HG03108 (cell line): ENCODE measurements at regions not wholly inside any gene's neighbourhood (a gene's known extent, or its start where the extent isn't known, plus 50 kb on each side); places are given as distances from the start of the nearest gene placed in this dataset.
"Not testable (repeated sequence)": the region's sequence is repeated elsewhere in the genome, so short reads cannot be mapped to it uniquely, and the experiment has no call there.

ENCODE experiments used
- ATAC-seq: cut with Tn5 transposase; IDR thresholded peaks from one replicate; pipeline ENCODE4 v1.9.1; 2021; ENCODE audit warnings: moderate library complexity; ENCODE audit not compliant: unreplicated experiment

DNA sequence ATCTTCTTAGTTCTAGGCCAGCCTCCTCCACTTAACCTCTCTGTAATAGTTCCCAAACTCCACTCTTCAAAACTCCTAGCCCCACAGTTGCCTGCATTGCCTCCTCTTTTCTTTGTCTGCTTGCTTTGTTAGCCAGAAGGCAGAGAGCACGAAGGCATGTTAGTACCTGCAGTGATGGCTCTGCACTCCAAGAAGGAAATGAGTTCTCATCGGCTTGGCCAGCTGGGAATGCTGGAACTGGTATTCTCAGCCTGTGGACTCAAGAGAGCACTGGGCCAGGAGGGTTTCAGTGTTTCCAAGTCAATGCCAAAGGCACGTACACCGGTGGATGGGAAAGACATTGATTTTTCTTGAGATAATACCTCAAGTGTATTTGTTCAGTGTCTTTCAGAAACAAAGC is 66.3 kb upstream of the HABP2 start:
- no peak for ATAC-seq

DNA sequence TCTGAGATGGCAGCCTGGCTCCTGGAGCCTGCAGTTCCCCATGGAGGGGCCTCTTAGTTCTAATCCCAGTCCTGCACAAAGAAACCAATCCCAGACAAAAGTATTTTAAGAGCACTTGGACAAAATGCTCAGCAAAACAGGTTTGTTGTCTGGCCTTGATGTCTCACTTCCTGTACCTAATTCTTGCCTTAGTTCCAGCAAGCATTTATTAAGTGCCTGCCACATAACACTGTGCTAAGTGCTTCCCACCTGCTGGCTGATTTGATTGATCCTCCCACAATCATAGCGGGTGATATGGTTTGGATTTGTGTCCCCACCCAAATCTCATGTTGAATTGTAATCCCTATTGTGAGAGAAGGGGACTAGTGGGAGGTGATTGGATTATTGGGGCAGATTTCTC is 65.7 kb upstream of the HABP2 start:
- ATAC-seq = no peak

DNA sequence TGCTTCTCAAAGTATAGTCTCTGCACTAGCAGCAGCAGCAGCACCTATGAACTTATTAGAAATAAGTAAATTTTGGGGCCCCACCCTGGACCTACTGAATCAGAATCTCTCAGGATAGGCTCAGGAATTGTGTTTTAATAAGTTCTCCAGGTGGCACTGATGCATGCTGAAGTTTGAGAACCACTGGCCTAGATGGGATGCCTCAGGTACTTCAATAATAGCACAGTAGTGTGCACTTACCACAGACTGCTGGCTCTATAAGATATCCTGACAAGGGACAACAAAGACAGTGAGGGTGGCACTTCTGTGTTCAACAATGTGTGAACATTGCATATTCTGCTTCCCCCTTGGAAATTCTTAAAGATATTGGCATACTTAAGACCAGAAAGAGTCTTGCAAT is 64.7 kb upstream of the HABP2 start:
- no peak for ATAC-seq

DNA sequence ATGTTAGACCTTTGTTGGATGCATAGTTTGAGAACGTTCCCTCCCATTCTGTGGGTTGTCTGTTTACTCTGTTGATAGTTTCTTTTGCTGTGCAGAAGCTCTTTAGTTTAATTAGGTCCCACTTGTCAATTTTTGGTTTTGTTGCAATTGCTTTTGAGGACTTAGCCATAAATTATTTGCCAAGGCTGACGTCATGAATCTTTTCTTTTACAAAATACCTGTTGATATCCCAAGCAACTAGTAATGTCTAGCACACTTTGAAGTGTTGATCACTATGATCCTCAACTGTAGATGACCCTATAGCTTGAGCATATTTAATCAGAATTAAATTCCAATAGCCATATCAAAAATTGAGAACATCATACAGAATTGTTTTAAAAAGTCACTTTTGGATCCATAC is 63.3 kb upstream of the HABP2 start:
- ATAC-seq = not testable (repeated sequence)

DNA sequence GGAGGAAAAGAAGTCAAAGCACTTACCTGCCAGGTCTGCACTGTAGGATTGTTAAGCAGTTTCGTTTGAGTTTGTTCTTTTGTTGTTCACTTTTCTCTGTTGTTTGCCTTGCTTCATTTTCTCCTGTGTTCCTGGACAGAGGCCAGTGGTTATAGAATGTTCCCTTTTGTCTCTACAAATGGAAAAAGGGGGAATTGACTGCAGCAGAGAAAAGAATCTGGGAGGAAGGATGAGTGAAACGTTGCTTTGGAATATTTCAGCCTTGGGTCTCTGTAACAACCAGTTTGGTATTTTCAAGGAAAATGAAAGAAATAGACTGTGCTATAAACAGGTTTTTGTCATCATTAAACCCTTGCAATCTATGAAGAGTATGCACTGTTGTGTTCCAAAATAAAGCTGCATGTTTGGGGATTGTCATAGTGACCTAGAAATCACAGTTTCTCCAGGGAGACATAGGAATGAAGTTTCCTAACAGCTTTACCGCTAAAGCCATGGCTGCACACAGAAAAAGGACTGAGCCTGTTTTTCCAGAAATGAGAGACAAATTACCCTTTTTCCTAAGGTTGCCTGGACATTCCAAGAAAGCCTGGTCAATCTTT is 60.8 kb upstream of the HABP2 start:
- ATAC-seq = no peak

DNA sequence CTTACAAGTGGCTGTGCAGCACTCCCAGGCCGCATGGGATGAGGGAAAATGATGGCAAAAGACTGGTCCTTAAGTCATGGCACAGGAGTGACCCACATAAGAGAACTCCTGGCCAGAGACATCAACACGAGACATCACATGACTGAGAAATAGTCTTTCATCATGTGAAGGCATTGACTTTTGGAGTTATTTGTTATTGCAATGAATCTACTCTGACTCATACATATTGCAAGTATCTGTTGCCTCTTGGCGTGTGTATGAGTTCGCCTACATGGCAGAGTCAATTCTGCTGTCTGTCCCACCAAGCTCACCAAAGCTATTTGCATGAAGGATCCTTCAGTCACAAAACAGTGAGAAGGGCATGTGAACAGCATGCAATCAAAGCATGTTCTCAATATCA is 59.7 kb upstream of the HABP2 start:
- no peak for ATAC-seq

DNA sequence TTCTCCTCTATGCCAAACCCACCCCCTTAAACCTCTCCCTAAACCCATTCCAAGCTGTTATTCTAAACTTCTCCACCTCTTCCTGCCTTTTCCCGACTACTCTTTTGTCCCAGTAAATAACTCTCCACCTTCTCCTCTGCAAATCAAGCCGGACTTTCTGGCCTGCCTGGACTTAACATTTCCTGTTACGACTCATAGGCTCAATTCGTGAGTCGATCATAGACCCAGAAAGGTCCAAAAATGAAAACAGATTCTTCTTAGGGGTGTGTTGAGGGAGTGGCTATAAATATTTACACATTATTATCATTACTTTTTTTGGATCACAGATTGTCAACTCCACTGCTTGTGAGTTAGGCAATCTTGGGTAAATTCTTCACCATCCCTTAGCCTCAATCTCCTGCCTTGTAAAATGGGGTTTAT is 59.0 kb upstream of the HABP2 start:
- no peak for ATAC-seq

DNA sequence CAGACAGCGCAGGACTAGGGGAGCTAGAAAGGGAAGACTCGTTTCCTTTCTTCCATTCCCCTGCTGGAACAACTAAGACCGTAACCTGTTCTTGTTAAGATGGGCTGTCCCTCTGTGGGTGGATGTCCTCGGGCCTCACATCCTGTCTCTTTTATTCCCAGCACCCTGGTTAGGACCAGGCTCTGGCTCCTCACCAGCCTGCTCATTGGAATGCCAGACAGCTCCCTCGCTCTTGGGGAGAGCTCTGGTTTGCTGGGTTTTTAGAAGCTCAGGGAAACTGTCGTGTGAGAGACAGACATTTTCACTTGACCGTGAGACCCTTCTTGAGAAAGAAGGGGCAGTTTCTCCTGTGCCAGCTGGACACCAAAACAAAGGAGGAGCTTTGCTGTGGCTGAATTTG is 58.1 kb upstream of the HABP2 start:
- ATAC-seq = no peak

DNA sequence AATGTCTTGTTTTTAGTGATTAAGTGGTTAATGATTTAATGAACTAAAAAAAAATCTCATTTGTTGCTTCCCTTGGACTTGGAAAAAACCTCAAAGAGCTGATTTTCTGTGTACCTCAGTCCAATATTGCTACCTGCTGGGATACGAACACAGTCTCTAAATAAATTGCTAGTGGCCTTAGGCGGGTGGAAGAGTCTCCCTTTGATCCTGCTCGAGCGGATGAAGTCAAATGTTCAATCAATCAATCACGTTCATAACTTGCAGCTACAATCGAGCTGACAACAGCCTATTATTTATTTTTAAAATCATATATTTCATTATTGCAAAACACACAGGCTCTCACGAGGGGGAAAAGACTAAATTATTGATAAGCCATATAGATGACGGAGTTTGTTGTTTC is 57.3 kb upstream of the HABP2 start:
- no peak for ATAC-seq

DNA sequence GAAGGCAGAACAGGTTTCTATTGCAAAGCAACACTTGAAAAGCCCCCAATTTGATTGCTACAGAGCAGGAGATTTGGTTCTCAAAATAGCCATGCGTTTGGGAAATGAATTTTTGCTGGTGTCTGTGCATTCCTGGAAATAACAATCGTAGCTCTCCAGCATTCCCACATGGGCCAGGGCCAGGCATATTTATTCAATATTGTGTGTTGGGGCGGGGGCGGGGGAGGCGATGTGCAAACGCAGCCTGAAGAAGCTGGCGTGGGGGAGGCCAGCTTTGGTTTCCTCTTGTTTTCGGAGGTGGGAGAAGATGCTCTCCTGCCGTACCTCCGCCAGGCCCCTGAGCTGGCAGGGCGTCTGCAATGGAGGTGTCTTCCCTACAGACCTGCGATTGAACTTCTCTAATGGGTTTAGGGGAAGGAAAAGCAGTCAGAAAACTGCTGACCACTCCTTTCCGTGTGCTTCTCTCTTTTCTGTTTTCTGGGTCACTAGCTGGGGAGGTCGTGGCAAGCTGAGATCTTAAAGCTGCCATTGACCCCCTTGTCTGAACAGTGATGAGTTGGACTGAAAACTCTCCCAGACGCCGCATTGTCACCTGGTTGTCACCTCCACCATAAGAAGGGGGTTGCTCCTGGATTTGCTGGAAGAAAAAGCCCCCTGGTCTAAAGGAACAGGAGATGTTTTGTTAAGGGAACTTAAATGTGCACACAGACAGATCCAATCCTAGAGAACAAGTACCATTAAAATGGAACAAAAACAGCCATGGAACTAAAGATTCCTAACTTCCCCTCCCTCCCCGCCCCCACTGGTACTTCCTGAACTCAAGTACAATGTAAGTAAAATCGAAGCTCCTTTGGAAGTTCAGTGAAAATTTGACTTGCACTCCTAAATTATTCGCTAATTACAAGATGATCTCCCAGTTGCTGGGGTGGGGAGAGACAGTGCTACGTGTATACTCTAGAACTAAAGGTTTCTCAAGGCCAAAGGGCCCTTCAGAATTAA is 56.4 kb upstream of the HABP2 start:
- ATAC-seq = no peak

DNA sequence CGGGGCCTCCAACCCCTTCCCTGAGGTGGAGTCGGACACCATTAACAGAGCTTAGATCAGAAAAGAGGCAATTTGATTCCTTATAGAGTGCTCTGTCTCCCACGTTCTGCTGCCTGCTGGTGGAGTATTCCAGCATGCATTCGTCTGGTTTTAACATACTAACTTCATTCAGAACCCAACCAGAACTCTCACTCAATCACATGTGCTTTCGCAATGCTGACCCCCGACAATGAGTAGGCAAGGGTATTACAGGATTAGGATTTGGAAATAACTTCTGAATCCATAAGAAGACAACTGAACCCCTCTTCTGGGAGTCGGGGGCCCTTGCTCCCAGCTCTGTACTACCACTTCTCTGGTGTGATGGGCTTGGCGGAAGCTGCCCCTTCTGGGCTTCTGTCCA is 55.7 kb upstream of the HABP2 start:
- ATAC-seq = no peak

DNA sequence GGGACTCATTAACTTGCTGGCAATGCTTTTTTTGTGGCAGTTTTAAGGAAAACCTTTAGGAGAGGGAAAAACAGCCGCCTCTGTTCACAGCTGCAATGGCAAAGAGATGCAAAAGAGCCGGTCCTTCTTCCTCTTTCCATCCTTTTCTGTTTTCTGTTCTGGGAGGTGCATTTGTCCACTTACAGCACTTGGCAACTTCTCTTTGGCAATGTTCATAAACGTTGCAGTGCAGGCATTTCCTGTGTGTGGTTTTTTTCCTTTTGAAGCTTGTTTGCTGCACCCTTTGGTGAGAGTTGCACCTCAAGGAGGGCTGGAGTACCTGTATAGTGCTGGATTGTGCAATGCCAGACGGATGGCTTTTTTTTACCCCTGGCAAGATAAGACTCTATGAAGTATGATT is 53.9 kb upstream of the HABP2 start:
- ATAC-seq = no peak

DNA sequence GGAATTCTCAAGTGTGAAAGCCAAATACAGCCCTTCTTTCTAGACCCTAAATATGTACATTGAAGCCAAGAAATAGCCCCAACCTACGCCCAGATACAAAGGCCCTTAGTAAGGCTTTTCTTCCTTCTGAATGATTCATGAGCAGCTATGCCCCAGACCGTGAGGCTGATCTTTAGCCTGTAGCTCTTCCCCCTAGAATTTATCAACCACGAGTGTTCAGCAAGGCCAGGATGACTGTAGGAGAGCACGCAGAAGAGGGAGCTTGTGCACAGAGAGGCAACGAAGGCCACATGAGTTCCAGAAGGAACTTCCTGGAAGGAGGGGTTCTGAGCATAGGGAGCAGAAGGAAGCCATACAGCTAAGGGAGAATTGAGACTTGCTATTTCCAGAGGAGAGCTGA is 53.0 kb upstream of the HABP2 start:
- no peak for ATAC-seq

DNA sequence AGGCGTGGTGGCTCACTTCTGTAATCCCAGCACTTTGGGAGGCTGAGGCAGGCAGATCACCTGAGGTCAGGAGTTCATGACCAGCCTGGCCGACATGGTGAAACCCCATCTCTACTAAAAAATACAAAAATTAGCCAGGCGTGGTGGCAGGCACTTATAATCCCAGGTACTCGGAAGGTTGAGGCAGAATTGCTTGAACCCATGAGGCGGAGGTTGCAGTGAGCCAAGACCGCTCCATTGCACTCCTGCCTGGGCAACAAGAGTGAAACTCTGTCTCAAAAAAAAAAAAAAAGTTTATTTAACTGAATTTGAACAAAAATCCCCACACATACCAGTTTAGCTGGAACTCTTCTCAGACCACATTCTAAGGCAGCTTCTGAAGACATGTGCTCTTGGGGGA is 51.8 kb upstream of the HABP2 start:
- not testable (repeated sequence) for ATAC-seq
